K562 (cell line): ENCODE measurements at regions not wholly inside any gene's neighbourhood (a gene's known extent, or its start where the extent isn't known, plus 50 kb on each side); places are given as distances from the start of the nearest gene placed in this dataset.

Source experiments
- ATAC-seq: fragments of 200-7000 bp; cut with Tn5 transposase; 3 replicates; pipeline ENCODE4 v1.9.1; 2020; ENCODE audit warnings: moderate library complexity
- BruUV-seq: library from RNA; stranded (reverse); fragments of 400-500 nt; replicated peaks from 2 replicates; lab custom pipeline; 2021; lab: Mats Ljungman, UMichigan
- CTCF ChIA-PET: fragments of 300-600 bp; formaldehyde crosslinking; extraction: SDS; loops from one replicate; lab custom pipeline; 2021; ENCODE audit warnings: low intra/inter-chr PET ratio; lab: Yijun Ruan, JAX
- POLR2A ChIA-PET: fragments of 300-600, 350-650 bp; sonication (Branson Sonifier 250); formaldehyde crosslinking; extraction: SDS; loops from one replicate; lab custom pipeline; 2021; ENCODE audit warnings: antibody characterized with exemption, inconsistent platforms; lab: Yijun Ruan, JAX
- DNase-seq, 4 experiments: peaks; one replicate each; pipeline versions ENCODE4 v3.0.0 to v3.0.0-alpha.2; 2011 to 2018; ENCODE audit warnings: low spot score in 3 of 4, mixed read lengths in 3 of 4; ENCODE audit errors: extremely low read depth in 1 of 4
- FAIRE-seq: peaks from 2 replicates; lab custom pipeline; 2011; peaks lifted over from hg19 to GRCh38; lab: Jason Lieb, UNC
- H2AFZ ChIP-seq: 2 replicates; pipeline ENCODE4 v1.6.0; 2011; ENCODE audit warnings: low read depth, low read length, control low read depth, inconsistent platforms
- H3K27ac ChIP-seq: fragments of 200-600 bp; 3 replicates; pipeline ENCODE4 v1.8.0; 2011; ENCODE audit warnings: low read depth, mild to moderate bottlenecking, control low read depth, inconsistent platforms, low read length, moderate library complexity, mixed read lengths; ENCODE audit errors: extremely low read depth
- H3K27me3 ChIP-seq, 2 experiments: fragments of 300-600 bp in 1 of 2; 2 replicates in 1 of 2; 3 replicates in 1 of 2; pipeline versions ENCODE4 v1.6.0 to v1.8.0; 2011; ENCODE audit warnings: inconsistent platforms in 2 of 2, low read length in 2 of 2, mild to moderate bottlenecking in 1 of 2, mixed read lengths in 1 of 2, moderate library complexity in 1 of 2; ENCODE audit not compliant: control insufficient read depth in 2 of 2, insufficient read depth in 2 of 2
- H3K36me3 ChIP-seq: fragments of 300-600 bp; 3 replicates; pipeline ENCODE4 v1.8.0; 2011; ENCODE audit warnings: mild to moderate bottlenecking, low read length, inconsistent platforms; ENCODE audit not compliant: control insufficient read depth, insufficient read depth
- H3K4me1 ChIP-seq, 2 experiments: fragments of 200-600 bp in 1 of 2; replicated peaks in 1 of 2; 2 replicates in 1 of 2; 3 replicates in 1 of 2; pipeline versions ENCODE4 v1.5.1 to v1.8.0; 2011; ENCODE audit warnings: inconsistent platforms in 2 of 2, low read length in 2 of 2, mild to moderate bottlenecking in 1 of 2, mixed read lengths in 1 of 2, moderate library complexity in 1 of 2; ENCODE audit not compliant: control insufficient read depth in 2 of 2, insufficient read depth in 2 of 2
- H3K4me2 ChIP-seq: 2 replicates; pipeline ENCODE4 v1.6.1; 2011; ENCODE audit warnings: low read length, control low read depth, inconsistent platforms, mixed read lengths; ENCODE audit not compliant: insufficient read depth
- H3K4me3 ChIP-seq: fragments of 200-600 bp; sonication (generic), shearing (Covaris generic); 2 replicates; pipeline ENCODE4 v1.5.1; 2016; ENCODE audit warnings: control low read depth, inconsistent platforms
- H3K79me2 ChIP-seq: fragments of 200-600 bp; 3 replicates; pipeline ENCODE4 v1.8.0; 2011; ENCODE audit warnings: low read length, inconsistent platforms; ENCODE audit not compliant: control insufficient read depth, insufficient read depth
- H3K9ac ChIP-seq, 2 experiments: 2 replicates each; pipeline versions ENCODE4 v1.6.0 to v1.6.1; 2011; ENCODE audit warnings: low read depth in 2 of 2, low read length in 2 of 2, control low read depth in 1 of 2, inconsistent platforms in 1 of 2, mild to moderate bottlenecking in 1 of 2, mixed read lengths in 1 of 2; ENCODE audit not compliant: insufficient read depth in 1 of 2
- H3K9me1 ChIP-seq: one replicate; pipeline ENCODE4 v1.6.0; 2011; ENCODE audit warnings: inconsistent platforms, mild to moderate bottlenecking, low read length, moderate library complexity; ENCODE audit not compliant: control insufficient read depth, insufficient read depth
- H3K9me3 ChIP-seq: replicated peaks from 2 replicates; pipeline ENCODE4 v1.5.1; 2011; ENCODE audit warnings: low read depth, low read length, inconsistent platforms; ENCODE audit not compliant: control insufficient read depth, insufficient read depth
- H4K20me1 ChIP-seq: replicated peaks from 2 replicates; pipeline ENCODE4 v1.6.1; 2011; ENCODE audit warnings: low read length, inconsistent platforms, mixed read lengths; ENCODE audit not compliant: control insufficient read depth, insufficient read depth
- COPS2 ChIP-seq: fragments of 450-650 bp; conservative IDR thresholded peaks from 2 replicates; pipeline ENCODE4 v1.6.1; 2016; ENCODE audit warnings: mild to moderate bottlenecking, moderate library complexity
- KHSRP ChIP-seq: fragments of 450-650 bp; IDR thresholded peaks from 2 replicates; pipeline ENCODE4 v1.6.1; 2017
- NELFE ChIP-seq: IDR thresholded peaks from 2 replicates; pipeline ENCODE4 v1.6.1; 2011; ENCODE audit warnings: mild to moderate bottlenecking; ENCODE audit not compliant: insufficient read depth, insufficient read length
- STAT6 ChIP-seq: sonication (generic); formaldehyde crosslinking; IDR thresholded peaks from 2 replicates; pipeline ENCODE4 v1.8.1; 2023; ENCODE audit warnings: mild to moderate bottlenecking, missing genetic modification reagents
- TSHZ1 ChIP-seq: fragments of 250-450 bp; sonication (Bioruptor Pico); IDR thresholded peaks from 2 replicates; pipeline ENCODE4 v1.4.0; 2020; ENCODE audit warnings: mild to moderate bottlenecking, moderate library complexity
- ZNF583 ChIP-seq: fragments of 250-450 bp; sonication (Bioruptor Pico); IDR thresholded peaks from 2 replicates; pipeline ENCODE4 v1.4.0; 2020
- WGBS: fragments of 100-300 bp; shearing (Covaris generic); methylation state at CpG from one replicate; pipeline ENCODE4 v1.1.6; 2016; ENCODE audit warnings: low coverage, mixed read lengths; ENCODE audit not compliant: insufficient coverage; ENCODE audit errors: missing lambda C conversion rate; 5-methylcytosine and 5-hydroxymethylcytosine counted together
- in situ Hi-C: fragments of 300-500 bp; cut with MboI; formaldehyde crosslinking; loops from 4 replicates; pipeline ENCODE4 v1.15.0; 2018; ENCODE audit warnings: inconsistent platforms, mixed read lengths
- intact Hi-C: fragments of 100-400 bp; cut with micrococcal nuclease; formaldehyde crosslinking; loops from 2 replicates; pipeline ENCODE4 v1.14.2; 2022

- TF ChIP-seq TSHZ1 (CRISPR knock-in tag) (no peak), ZNF583 (CRISPR knock-in tag) (no peak), STAT6 (CRISPR knock-in tag) (no peak), KHSRP (no peak)
These were observed 1249.8 kb downstream of the ROBO1 start (continued) for GRCh38 chr3:78517965-78518364.

- Histone ChIP-seq H4K20me1 (no peaks in the 10 kb centered on the region), H3K9ac (no peak overlapping the region), H3K79me2 (no peaks in the 10 kb centered on the region), H2AFZ (no peak overlapping the region), H3K36me3 (no peaks in the 10 kb centered on the region), H3K4me2 (no peak overlapping the region), H3K4me1 (no peaks in the 10 kb centered on the region), H3K4me3 (no peak overlapping the region), H3K27ac (no peak overlapping the region), H3K9me1 (no peaks in the 10 kb centered on the region), H3K9me3 (no peaks in the 10 kb centered on the region), H3K27me3 (no peaks in the 10 kb centered on the region)
- ATAC-seq (no peak), DNase-seq (no peak), FAIRE-seq (no peak)
- in situ Hi-C loops (no loop called here), intact Hi-C loops (no loop called here)
- no TSS peak for BruUV-seq
- TF ChIP-seq NELFE (no peak), COPS2 (no peak)
- CTCF ChIA-PET = no interaction called here
- 0% methylated on average over 2 of the region's 2 CpGs for WGBS
- POLR2A ChIA-PET = no interaction called here
These were observed 1248.5 kb downstream of the ROBO1 start for GRCh38 chr3:78519281-78519680.
